ENCODE measurements at regions not wholly inside any gene's neighbourhood (a gene's known extent, or its start where the extent isn't known, plus 50 kb on each side); places are given as distances from the start of the nearest gene placed in this dataset.

DNA sequence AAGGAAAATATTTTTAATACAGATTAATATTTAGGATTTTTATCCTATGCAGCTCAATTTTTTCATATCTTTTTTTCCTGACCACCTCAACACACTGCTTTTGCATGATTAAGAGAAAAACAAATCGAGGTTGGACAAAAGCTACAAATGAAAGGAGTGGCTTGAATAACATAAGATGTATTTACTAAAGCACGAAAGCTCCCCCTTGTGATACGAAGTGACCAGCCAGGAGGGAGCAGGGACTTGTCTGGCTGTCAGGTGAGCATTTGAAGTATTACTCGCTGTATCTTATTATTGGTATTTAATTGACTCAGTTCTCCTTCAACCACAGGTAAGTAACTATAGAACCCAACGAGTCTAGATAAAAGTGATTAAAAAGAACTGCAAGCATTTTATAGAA, 265.2 kb upstream of the PHF14 start:
- Mint-ChIP-seq H3K36me3 (ENCODE audit: insufficient read depth in 1 of 3, low read depth in 3 of 3) (no peaks in the 10 kb centered on the region), H3K4me3 (no peak overlapping the region), H3K9me3 (no peaks in the 10 kb centered on the region), H3K4me1 (peaks cover 0 to 2% of the 10 kb centered on the region in 2 experiments; a peak in 1 of 4 replicates), H3K27ac (no peak overlapping the region), H3K27me3 (ENCODE audit: low read depth) (no peaks in the 10 kb centered on the region)
- H3K23ac ChIP-seq (ENCODE audit: insufficient read length, low read depth, low read length), result no peak overlapping the region
- H3K4me2 ChIP-seq (ENCODE audit: insufficient read depth, insufficient read length, low read length), result no peak overlapping the region
- peak; percentile 52 for DNase-seq
- H2BK15ac ChIP-seq (ENCODE audit: low read depth, low read length), result no peak overlapping the region
- no peak overlapping the region for H4K91ac ChIP-seq (ENCODE audit: insufficient read length, low read depth, low read length)
- no peak overlapping the region for H3K18ac ChIP-seq (ENCODE audit: insufficient read length, low read depth, low read length)
- no peak overlapping the region for H4K5ac ChIP-seq (ENCODE audit: insufficient read length, low read depth, low read length)
- H3K9ac ChIP-seq (ENCODE audit: extremely low read depth, insufficient read length, low read length), result no peak overlapping the region
- H4K20me1 ChIP-seq (ENCODE audit: control insufficient read depth, insufficient read depth, insufficient read length), result no peaks in the 10 kb centered on the region
- peak; percentile 69 for TF ChIP-seq CTCF (conservative IDR thresholded peaks at IDR 0.05)
- H2AK5ac ChIP-seq (ENCODE audit: insufficient read length, low read length), result no peak overlapping the region
- no peak overlapping the region for H4K8ac ChIP-seq (replicated peaks; ENCODE audit: insufficient read length, low read depth, low read length)
- no peaks in the 10 kb centered on the region for H3K4me1 ChIP-seq (ENCODE audit: insufficient read depth, low read length)
- no peak overlapping the region for H3T11ph ChIP-seq (ENCODE audit: low read length)
- H2AFZ ChIP-seq (ENCODE audit: low read length), result no peak overlapping the region
- no peaks in the 10 kb centered on the region for H3K23me2 ChIP-seq (ENCODE audit: insufficient read length, low read depth, low read length, poor library complexity, severe bottlenecking)
- H2BK5ac ChIP-seq (ENCODE audit: insufficient read length, low read length), result no peak overlapping the region
- no CpG with 5 or more reads among the region's 5 CpGs for WGBS (ENCODE audit: extremely low coverage, insufficient read length, low lambda C conversion rate)
- H3K9me3 ChIP-seq (ENCODE audit: control insufficient read depth, low read depth, low read length), result no peaks in the 10 kb centered on the region
- H3K79me2 ChIP-seq (ENCODE audit: insufficient read depth, low read length), result no peaks in the 10 kb centered on the region
- H3K4ac ChIP-seq (ENCODE audit: low read depth, low read length), result no peak overlapping the region
- no peak overlapping the region for H2BK12ac ChIP-seq (ENCODE audit: insufficient read length, low read depth, low read length)
- H2BK120ac ChIP-seq (ENCODE audit: low read depth, low read length, poor library complexity, severe bottlenecking), result no peak overlapping the region
- no peak overlapping the region for H3K56ac ChIP-seq (ENCODE audit: insufficient read length, low read depth, low read length)
- H3K14ac ChIP-seq (ENCODE audit: insufficient read depth, low read length), result no peak overlapping the region
- H3K27ac ChIP-seq (ENCODE audit: insufficient read length, low read depth, low read length), result no peak overlapping the region
- H3K79me1 ChIP-seq (ENCODE audit: insufficient read depth, low read depth, low read length, poor library complexity, severe bottlenecking), result no peaks in the 10 kb centered on the region
- no peak overlapping the region for H2BK20ac ChIP-seq (ENCODE audit: low read depth, low read length, poor library complexity, severe bottlenecking)
- H3K27me3 ChIP-seq (ENCODE audit: insufficient read depth, low read length), result no peaks in the 10 kb centered on the region

Data from H9 (cell line).